LHCN-M2 (cell line): ENCODE measurements at regions not wholly inside any gene's neighbourhood (a gene's known extent, or its start where the extent isn't known, plus 50 kb on each side); places are given as distances from the start of the nearest gene placed in this dataset.

Source experiments
- DNase-seq: peaks from one replicate; pipeline ENCODE4 v3.0.0-alpha.2; 2012; ENCODE audit warnings: low read depth

- DNase-seq = no peak
These were observed 289.7 kb upstream of the IRX4 start for GRCh38 chr5:2172471-2172870.

GRCh38 chr5:2170761-2171160 lies 288.0 kb upstream of the IRX4 start:
- no peak for DNase-seq

DNA sequence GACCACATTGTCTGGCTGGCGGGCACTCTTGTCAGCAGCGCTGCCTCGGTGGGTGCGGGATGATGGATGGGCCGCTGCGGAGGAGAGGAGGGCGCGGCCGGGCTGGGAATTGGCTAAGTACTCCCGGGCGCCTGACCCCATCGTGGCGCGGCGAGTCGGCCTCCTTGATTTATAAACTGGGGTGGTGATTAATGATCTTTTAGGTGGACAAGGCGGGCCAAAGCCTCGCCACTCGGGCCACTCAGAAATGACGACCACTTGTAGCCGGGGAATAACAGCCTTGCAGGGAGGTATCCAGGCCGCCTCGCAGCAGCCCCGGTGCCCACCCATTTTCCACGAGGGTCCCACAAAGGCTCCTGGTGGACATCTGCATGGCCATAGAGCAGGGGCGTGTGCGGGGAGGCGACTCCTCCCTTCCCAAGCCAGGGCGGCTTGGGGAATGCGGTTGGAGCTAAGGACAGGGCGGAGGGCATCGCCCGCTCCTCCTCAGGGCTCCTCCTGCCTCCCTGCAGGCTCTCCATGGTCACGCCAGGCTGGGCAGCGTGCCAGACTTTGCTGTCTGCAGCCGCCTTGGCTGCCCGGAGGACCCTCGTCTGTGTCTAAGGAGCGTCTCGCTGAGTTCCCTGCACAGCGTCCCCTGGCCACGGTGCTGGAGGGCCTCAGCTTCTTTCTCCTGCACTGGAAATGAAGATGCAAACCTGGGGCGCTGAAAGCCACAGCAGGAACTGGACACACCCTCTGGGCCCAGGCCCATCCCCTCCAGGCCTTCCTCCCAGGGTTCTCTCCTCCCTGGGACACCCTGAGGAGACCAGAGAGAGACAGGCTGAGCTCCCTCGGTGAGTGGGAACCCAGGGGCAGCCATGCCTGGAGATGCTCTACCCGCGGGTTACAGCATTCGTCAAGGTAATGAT lies 287.4 kb upstream of the IRX4 start:
- no peak for DNase-seq

GRCh38 chr5:2169430-2169808 lies 286.7 kb upstream of the IRX4 start:
- no peak for DNase-seq

DNA sequence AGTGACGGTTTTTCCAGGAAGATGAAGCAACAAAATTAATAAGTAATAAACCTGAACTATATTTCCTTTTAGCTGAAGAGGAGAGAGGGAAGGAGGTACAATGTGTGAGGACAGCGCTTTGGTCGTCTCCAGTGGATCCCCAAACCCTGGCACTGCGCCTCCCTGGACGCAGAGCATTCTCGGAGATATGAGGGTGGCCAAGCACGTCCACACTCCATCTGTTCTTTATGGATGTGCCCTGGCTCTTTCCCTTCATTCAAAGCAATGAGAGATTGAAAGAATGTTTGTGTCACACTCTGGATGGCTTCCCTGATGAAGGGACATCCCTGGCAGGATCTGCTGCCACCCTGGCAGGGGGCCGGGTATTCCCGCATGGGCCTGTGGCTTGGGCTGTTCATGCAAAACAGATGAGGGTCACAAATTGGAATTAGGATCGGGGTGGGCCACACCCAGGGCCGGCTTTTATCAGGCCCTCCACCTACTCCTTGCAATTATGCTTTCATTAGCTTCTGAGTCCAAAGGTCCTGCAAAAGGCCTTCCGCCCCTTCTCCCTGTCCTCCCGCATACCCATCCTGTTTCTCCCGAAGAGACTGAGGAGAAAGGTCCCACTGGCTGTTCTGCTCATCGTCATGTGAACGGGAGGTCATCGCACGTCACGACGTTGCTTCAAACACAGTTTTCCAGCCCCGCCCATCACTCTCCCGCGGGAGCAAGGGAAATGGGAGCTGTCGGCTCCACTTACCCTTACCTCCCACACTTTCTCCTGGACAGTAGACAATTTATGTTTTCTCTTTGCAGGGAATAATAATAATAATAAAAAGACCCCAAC lies 286.1 kb upstream of the IRX4 start:
- no peak for DNase-seq

- DNase-seq = no peak
These were observed 284.9 kb upstream of the IRX4 start for GRCh38 chr5:2167671-2168070.

GRCh38 chr5:2166979-2167377 lies 284.3 kb upstream of the IRX4 start:
- no peak for DNase-seq

DNA sequence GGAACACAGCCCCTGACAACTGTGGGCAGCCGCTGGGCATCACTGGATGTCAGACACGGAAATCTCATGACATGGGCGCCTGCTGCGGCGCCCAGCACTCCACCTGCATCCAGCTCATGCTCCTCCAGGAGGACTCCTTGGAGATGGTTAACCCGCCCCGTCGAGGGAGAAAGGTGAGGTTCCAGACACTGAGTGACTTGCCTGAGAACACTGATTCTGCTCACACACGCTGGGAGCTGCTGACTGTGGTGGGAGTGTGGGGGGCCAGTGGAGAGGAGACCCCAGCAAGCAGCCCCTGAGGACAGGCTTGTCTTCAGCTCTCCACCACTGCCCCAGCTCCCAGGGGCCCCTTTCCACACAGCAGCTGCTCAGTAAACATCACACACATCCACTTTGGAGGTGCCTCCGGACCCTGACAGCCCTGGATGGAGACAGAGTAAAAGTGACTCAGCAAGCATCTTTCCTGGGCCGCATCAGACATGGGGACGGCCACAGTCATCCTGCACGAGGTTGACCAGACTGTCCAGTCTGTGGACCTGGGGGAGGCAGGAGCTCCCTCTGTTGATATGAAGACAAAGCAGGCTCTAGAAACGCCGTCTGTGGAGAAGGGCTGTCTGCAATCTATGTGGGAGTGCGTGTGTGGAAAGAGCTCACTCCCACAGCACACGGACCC lies 283.7 kb upstream of the IRX4 start:
- no peak for DNase-seq

GRCh38 chr5:2165615-2166305 lies 283.0 kb upstream of the IRX4 start:
- no peak for DNase-seq

- no peak for DNase-seq
These were observed 282.5 kb upstream of the IRX4 start for GRCh38 chr5:2165203-2165602.

GRCh38 chr5:2164586-2164985 lies 281.9 kb upstream of the IRX4 start:
- DNase-seq = no peak

DNA sequence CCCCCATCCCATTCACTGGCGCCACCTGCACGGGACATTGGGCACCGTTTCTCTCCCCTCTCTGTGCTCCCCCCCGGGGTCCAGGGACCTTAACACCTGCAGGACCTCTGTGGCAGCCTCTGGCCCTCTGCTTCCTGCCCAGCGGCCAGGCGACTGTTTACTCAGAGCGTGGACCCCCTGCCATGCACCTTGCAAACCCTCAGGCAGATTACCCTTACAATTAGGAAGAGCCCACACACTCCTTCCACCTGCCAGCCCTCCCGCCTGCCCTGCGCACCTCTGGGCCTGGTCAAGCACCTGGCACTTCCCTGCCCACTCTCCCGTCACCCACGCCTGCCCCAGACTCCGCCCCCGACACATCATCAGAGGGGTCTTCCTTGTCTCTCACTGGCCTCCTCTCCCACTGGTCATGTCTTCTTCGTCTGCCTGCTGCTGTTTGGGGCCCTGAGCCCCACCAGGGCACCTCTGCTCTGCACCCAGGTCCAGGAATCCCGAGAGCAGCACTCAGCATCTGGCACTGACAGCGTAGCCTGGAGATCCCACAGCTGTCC lies 281.3 kb upstream of the IRX4 start:
- no peak for DNase-seq

- no peak for DNase-seq
These were observed 280.5 kb upstream of the IRX4 start for GRCh38 chr5:2163060-2163856.

DNA sequence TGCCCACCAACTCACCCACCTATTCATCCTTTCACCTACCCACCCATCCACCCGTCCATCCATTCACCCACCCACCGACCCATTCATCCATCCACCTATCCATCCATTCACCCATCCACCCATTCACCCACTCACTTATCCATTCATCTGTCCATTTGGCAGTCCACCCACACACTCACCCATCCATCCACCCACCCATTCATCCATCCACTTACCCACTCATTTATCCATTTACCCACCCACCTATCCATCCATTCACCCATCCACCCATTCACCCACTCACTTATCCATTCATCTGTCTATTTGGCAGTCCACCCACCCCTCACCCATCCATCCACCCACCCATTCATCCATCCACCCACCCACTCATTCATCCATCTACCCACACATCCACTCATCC lies 278.1 kb upstream of the IRX4 start:
- DNase-seq = no peak

DNA sequence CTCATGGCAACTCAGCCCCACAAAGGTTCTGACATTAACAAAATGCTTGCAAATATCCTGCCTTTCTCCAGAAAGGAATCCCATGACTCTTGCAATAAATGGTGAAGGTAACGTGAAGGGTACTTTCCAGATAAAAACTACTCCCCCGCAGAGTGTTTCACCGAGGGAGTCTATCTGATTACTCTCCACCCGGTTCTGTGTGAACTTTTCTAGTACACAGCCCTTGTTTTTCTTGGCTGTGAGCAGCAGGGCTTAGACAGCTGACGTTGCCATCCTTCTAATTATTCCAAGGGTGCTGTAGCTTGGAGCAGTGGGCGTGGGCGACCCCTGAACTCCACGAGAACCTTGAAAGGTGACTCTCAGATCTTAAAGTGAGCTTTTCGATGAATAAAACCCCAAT lies 276.0 kb upstream of the IRX4 start:
- DNase-seq = no peak

DNA sequence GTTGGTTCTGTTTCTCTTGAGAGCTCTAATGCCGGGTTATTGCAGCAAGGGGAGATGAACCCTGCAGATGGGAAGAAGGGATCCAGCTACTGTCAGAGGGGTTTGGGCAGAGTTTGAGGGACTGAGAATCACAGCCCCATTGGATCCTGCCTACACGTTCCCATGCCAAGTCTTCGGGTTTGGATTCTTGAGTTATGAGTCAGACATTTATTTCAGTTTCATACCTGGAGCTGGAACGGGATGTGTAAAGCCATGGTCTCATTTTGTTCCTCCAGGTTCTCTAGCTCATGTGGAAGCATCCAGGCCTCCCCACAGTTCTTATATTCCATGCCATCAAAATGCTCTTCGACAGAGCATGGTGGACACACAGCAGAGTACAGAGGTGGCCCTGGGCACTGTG lies 275.4 kb upstream of the IRX4 start:
- no peak for DNase-seq

- no peak for DNase-seq
These were observed 274.6 kb upstream of the IRX4 start for GRCh38 chr5:2157372-2157771.

GRCh38 chr5:2156358-2157059 lies 273.8 kb upstream of the IRX4 start:
- no peak for DNase-seq

DNA sequence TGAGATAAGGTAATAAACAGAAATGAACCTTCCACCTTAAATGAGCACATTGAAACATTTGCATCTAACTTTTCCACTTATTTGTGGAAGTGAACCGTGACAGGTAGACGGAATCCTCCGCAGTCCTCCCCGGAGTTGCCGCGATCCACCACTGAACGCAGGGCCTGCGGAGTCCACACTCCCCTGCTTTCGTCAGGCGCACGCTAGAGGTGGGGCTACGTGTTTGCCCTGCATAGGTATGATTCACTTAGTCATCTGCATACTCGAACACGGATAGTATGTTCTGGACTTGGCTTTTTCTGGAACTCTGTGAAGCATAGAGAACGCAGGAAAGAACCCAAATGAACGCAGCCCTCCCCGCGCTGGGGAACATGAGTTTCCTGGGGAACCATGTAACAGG lies 272.8 kb upstream of the IRX4 start:
- DNase-seq = no peak

- no peak for DNase-seq
These were observed 271.1 kb upstream of the IRX4 start for GRCh38 chr5:2153802-2154201.
